NAMALWA (cell line): ENCODE measurements at regions not wholly inside any gene's neighbourhood (a gene's known extent, or its start where the extent isn't known, plus 50 kb on each side); places are given as distances from the start of the nearest gene placed in this dataset.
A peak's percentile ranks its signal among the peaks of the same experiment; 100 is the strongest.

ENCODE experiments used
- DNase-seq: peaks from one replicate; pipeline ENCODE4 v3.0.0-alpha.2; 2015; ENCODE audit warnings: low spot score

DNA sequence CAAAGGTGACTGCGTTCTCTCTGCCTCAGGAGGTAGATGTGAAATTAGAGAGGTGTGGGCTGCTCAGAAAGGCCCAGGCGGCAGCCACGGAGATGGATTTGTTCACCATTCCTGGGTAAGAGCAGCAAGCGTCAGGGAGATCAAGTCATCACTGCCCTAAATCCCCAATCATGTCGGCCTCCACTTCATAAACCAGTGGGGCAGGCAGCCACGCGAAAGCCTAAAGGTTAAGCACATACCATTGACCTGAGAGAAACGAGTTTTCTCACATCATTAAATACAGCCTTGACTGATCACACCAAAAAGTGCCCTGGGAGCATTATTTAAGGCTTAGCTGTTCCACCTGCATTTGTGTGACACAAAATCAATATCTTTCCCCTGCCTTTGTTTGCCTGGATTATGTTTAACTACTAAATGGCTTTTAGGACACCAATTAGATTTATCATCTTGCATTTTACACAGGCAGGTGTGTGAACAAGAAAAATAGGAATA is 50.7 kb upstream of the FOXB1 start:
- no peak for DNase-seq

DNA sequence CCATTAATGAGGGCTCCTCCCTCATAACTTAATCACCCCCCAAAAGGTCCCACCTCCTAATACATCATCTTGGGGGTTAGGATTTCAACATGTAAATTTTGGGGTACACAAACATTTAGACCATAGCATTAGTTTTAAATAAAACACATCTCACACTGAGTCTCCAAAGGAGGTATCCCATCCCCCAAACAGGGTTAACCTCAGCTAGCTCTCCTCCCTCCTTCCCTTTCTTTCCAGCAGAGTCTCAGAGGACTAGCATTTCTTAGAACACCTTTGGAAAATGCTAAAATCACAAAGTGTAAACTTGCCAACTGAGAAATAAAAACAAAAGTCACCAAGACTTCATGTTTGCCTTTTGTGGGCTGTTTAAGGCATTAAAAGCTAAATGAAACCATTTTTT is 51.2 kb upstream of the FOXB1 start:
- no peak for DNase-seq

DNA sequence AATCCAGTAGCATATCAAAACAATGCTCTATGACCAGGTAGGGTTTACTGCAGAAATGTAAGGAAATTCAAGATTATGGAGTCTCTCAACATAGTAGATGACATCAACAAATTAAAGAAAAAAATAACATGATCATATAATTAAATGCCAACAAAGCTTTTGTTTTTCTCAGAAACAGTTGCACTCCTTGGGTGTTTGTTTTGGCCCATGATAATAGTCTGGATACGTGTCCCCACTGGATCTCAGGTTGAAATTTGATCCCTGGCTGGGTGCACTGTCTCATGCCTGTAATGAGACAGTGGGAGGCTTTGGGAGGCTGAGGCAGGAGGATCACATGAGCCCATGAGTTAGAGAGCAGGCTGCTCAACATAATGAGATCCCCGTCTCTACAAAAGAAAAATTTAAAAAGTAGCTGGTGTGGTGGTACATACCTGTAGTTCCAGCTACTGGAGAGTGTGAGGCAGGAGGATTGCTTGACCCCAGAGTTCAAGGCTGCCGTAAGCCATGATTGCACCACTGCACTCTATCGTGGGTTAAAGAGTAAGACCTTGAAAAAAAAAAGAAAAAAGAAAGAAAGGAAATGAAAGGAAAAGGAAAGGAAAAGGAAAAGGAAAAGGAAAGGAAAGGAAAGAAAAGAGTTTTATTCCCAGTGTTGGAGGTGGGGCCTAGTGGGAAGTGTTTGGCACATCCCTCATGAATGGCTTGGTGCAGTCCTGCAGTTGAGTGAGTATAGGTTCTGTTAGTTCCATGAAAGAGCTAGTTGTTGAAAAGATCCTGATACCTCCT is 53.3 kb upstream of the FOXB1 start:
- DNase-seq, result no peak

DNA sequence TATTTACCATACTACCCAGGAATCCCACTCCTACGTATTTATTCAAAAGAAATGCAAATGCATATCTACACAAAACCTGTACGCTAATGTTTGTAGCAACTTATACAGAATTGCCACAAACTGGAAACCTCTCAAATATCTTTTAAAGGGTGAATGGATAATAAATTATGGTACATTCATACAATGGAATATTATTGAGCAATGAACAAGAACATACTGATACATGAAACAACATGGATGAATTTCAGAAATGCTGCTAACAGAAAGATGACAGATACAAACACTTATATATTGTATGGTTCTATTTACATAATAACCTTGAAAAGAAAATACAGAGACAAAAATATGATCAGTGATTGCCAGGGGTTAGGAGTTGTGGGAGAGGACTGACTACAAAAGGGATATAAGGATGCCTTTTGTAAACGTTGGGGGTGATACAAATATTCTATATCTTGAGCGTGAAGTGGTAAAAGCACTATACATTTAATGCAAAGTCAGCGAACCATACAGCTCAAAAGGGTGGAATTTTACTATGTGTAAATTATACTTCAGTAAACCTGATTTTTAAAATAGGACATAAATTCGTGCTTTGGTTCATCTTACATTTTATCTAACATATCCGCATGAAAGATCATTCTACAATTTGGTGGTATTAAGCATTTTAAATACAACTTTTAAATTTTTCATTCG is 55.0 kb upstream of the FOXB1 start:
- no peak for DNase-seq

DNA sequence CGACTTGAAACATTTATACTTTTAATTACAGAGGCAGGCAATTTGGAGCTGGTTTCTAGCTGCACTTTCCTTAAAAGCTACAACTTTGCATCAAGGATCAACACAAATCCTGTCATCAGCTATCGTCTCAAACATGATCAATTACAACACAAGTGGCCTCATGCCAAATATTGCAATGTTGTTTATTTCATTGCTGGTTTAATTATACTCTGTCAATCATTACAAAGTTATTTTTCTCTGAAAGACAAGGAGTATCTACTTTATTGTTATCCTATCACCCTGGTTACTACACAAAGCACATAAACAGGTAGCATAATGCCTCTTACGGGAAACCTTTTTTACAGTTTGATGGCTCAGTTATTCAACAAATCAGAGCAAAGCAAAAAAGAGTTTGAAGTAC is 58.0 kb upstream of the FOXB1 start:
- no peak for DNase-seq

DNA sequence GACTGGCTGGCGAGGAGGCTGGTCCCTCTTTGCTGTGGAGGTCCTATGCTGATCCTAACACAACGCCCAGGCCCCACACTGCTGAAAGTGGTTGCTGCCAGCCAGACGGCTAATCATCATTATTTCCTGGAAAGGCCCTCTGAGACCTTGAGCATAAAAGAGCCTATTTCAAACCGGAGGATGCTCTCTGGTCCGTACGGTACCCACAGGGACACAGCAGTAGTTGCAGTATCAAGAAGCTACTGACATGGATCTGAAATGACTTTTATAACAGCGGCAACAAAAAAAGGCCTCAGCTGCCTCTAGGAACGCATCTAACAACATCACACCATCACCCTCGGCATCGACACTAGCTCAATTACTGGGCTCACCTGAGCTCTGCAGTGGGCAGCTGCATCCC is 59.1 kb upstream of the FOXB1 start:
- no peak for DNase-seq

DNA sequence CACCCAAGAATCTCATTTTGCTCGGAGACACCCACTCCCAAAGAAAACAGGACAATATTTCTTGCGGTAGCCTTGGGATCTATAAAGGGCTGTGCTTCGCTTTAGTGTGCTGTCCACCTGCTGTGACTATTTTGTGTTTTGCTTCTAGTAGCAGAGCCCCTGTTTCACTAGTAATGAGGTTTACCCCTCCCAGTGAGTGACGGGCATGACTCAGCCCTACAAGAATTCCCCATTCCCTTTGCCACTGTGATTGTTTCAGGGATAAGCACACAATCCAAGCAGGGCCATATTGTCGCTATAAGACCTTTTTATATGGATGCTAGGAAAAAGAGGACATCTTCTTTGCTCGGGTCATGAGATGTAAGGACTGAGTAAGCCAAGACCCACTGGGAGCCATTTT is 62.5 kb upstream of the FOXB1 start:
- DNase-seq, result no peak

DNA sequence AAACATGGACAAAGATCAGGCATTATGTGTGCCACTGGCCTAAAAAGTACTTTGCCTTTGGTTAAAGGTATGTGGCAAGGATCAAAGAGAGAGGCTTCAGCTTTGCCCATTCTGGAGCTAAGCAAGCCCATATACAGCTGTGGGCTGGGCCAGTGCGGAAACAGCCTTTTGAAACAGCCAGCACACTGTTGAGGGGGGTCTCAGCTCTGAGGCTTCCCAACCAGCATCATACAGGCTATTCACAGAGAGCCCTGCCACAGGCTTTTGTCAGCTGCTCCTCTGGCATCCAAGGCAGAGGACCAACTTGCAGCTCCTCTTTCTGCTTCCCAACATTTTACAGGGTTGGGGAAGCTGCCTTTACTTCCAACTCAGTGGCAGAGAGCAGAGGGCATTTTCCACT is 63.2 kb upstream of the FOXB1 start:
- no peak for DNase-seq

DNA sequence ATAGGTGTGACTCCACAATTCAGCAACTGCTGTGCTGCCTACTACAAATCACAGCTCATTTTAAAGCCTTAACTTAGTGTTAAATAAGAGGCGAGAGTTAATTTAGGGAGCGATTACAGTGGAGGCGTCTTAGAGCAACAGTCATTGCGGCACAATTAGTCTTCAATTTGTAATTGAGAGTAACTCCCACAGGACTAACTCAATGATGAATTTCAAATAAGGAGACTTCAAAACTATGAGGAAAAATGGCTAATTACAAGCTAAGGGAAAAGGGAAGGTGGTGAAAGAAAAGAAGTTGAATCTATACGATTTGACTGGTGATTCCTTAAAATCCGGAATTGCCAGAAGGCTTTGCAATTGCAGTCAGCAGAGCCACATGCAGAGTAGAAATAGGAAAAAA is 63.7 kb upstream of the FOXB1 start:
- no peak for DNase-seq

DNA sequence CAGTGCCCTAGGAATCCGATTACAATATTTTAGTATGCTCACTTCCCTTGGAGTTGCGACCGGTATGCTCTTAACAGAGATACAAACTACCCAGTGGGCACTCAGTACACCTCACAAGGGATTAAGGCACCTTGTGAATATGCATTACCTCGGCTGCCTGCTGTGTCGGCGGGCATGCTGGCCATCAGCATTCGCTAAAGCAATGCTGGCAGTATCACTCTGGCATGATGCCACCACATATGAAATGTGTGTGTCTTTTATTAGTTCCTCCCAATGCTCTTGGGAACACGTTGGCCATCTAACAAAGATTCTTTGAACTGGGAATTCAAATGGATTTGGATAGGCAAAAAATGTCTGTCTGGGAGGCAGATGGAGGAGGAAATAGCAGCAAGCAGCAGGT is 67.4 kb upstream of the FOXB1 start:
- DNase-seq, result no peak

DNA sequence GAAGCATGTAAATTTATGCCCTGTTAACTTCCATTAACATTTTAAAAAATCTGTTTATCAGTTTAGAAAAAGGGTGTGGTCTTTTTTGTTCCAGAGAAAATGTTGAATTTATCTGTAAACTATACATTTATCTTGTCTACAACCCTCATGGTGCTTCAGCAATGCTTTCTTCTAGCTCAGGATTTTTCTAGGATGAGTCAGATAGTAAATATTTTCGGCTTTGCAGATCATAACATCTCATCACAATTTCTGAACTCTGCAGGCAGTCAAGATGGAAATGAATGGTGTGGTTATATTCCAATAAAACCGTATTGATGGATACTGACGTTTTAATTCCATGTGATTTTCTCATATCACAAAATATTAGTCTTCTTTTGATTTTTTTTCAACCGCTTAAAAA is 70.5 kb upstream of the FOXB1 start:
- no peak for DNase-seq

DNA sequence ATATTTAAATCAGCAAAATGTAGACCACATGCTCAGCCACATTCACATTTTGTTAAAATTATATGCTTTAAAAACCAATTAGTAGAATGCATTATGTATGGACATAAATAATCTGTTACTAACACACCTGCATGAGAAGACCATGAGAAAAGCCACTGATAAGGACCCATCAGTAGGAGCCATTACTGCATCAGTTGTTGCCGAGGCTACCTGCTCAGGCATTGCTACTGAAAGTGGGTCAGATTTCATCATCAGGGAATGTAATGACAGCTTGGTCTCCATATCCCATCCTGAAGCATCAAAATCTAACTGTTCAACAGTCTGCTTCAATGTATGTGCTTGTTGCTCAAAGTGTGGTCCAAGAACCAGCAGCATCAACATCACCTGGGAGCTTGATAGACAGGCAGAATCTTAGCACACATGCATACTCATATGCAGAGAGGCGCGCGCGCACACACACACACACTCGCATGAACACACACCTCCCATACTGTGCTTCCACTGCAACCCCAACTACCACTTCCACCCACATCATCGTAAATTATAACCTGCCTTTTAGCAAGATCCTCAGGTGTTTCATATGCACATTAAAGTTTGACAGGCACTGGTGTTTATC is 72.4 kb upstream of the FOXB1 start:
- no peak for DNase-seq

DNA sequence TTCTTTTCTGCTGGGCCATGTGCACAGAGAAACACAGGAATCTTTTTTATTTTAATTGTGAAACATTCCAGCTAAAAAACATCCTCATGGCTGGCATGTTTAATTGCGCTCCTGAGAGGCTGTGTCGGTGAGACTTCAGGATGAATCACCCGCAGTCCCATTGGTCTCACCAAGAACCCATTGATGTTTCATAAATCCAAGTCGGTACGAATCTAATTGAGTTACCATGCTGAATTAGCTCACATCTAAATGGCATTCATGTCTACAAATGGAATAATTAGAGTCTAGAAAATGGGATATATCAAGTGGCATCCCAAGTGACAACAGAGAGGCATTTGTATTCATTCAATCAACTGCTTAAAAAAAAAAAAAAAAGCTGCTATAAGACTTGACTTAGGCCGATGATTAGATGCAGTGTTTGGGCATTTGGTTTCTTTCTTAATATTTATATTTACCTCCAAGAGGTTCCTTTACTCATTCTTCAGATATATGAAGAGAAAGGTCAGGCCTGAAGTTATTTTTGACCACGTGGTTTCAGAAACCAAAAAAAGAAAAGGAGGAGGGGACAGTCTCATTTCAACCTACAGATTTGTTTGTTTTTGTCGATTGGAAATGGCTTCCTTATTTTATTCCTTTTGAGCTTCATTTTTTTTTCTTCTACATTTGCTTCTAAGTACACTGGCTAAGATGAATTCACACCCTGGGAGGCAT is 79.1 kb upstream of the FOXB1 start:
- DNase-seq, result no peak

DNA sequence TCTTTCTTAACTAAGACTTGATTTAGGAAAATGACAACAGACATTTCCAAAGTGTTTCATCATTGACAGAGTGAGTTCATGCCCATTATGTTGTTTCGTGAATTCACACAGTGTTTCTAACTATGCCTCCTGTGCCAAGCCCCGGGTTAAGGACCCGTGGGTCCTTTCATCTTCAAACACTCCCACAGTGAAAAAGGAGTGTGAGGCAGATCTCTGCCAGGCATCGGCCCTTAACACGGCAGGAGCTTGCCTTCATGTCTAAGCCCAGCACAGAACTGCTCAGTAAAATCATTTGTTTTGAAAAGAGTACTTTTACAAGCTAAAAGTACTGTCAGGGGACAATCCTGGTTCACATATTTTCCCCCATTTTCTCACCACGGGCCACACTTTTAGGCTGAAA is 80.0 kb upstream of the FOXB1 start:
- DNase-seq, result no peak

DNA sequence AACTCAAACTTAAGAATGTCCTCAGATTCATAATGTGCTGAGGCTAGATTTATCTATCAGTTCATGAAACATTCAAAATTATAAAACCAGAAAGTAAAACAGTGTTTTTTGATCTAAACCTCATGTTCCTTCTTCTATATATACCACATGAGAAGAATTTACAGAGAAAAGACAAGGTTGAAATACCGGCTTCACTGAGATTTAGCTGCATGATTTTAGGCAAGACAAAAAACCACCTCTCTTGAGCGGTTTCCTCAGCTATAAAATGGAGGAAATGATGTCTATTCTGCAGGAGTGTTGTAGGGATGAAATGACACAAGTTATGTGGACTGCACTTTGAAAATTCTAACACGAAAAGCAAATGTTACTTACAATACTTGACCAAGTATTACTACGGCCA is 80.6 kb upstream of the FOXB1 start:
- no peak for DNase-seq

DNA sequence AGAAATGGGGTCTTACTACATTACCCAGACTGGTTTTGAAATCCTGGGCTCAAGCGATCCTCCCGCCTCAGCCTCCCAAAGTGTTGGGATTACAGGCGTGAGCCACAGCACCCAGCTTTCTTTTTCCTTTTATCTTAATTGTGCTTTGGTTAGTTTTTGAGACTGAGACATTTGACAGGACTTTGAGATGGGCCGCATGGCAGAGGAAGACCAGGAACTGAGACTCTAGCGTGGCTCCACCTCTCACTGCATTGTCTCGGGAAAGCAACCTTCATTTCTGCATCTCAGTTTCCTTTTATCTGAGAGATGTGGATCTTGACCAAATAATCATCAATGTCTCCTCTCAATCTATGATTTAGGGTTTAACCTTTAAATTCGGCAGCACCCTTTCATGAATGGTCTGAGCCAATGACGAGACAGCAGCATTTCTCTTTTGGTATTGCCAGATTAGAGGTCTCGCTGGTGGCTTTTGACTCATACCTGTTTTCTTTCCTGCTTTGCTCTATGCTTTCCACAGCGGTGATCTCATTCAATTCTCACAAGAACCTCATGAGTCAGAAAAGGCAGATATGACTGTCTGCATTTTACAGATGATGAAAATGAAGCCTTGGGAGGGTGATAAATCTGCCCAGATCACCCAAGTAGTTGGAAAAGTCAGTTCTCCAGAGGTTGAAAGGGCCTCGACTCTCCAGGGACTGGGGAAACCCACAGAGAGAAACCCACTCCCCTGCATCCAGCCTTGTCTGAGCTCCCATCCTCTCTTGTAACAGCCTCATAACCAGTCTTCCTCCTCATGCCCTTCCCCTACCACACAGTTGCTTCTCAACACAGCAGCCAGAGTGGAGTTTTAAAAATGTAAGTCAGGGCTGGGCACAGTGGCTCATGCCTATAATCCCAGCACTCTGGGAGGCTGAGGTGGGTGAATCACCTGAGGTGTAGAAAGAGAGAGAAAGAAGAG is 84.8 kb upstream of the FOXB1 start:
- no peak for DNase-seq

DNA sequence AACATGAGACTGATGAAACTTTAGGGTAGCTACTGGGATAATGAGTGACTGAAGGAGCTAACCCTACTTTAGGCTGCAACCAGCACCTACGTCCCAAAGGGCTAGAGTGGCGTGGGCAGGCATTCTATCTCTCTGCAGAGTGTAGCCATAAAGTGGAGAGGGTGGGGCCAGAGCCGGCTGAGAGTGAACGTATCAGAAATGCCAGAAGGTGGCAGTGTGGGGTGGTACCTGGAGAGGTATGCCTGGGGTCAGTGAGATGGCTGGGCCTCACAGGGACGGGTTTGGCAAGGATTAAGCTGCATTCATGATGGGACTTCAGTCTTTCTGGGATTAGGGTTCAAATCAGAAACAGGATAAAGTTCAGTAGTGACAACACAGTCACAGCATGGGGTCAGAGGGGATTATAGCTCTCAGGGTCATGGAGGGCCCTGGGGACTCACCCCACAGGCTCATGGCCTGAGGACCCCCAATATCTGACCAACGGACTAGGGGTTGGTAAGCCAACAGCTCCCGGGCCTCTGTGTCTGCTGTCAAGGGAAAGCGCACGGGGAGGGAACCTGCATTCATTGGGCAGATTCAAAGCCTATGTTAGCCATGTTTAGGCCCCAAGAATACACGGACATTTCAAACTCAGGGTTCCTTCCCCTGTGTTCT is 86.5 kb upstream of the FOXB1 start:
- peak; percentile 69 for DNase-seq

DNA sequence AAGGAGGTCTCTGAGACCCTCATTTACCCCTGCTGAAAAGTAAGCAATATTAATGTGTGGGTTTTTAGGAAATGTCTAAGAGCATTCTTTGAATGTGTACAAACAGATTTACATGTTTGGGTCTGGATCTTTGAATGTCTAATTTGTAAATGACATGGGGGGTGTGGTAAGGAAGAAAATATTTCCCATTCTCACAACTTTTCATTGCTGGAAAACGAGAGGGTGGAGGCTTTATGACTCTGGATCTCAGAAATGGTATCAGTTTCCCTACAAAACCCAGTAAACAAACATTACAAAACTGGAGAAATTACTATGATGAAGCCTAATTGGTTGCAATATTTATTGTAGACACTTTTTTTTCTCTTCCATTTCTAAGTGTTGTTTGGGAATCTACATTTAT is 98.1 kb upstream of the FOXB1 start:
- no peak for DNase-seq

DNA sequence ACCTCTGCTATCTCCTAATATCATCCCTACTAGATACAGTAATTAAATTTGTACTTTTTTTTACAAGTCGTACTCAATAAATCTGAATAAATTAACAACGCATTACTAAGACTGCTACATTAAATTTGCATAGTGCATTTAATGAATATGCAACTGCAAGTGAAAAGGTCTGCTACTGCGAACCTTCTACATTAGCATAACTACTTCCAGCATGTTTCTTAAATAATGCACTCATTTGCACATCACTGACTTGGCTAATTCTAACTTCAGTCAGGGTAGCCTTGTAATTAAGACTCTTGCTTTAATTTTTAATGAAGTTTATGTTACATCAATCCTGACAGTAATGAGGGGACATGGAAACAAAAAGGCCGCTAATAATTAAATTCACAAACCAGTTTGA is 98.9 kb upstream of the FOXB1 start:
- no peak for DNase-seq

DNA sequence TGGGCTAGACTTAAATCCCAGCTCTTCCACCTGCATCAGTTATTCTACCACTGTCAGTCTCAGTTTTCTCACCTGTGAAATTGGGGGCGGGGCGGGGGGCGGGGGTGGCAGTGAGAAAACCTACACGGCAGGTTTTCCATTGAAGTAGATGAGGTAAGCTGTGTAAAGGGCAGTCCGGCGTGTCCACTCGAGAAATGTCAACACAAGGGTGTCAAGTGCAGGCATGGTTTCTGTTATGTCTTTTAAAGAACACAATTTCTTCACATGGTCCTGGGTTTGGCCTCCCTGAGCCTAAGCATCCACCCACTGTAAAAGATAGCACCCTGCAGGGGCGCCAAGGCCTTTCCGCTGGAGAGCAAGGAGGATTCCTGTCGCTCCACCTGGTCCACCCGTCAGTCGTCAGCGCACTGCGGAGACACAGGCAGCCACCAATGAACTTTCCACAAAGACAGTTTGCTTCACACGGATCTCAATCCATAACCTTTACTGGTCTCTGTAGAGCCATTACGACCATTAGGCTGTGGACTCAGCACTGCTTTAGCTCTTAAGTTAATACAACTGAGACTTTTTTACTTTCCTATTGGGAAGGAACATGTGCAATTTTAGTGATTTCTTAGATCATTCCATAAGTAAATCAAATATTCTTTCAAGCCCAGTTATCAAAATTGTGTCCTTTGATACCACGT is 99.5 kb upstream of the FOXB1 start:
- DNase-seq, result no peak
